A673 (cell line): ENCODE measurements at regions not wholly inside any gene's neighbourhood (a gene's known extent, or its start where the extent isn't known, plus 50 kb on each side); places are given as distances from the start of the nearest gene placed in this dataset.

ENCODE experiments used
- BruUV-seq: library from RNA; stranded (reverse); fragments of 400-500 nt; replicated peaks from 2 replicates; lab custom pipeline; 2021; lab: Mats Ljungman, UMichigan
- CTCF ChIA-PET: fragments of 300-600 bp; sonication (Branson Sonifier 250); formaldehyde crosslinking; loops from one replicate; lab custom pipeline; 2022; ENCODE audit warnings: antibody characterized with exemption; lab: Charles Lee
- POLR2A ChIA-PET: fragments of 300-600 bp; sonication (Branson Sonifier 250); formaldehyde crosslinking; loops from one replicate; lab custom pipeline; 2022; ENCODE audit warnings: antibody characterized with exemption; ENCODE audit not compliant: low non-redundant PET; lab: Charles Lee
- DNase-seq: peaks from one replicate; pipeline ENCODE4 v3.0.0-alpha.2; 2015; ENCODE audit warnings: low spot score
- H3K27ac ChIP-seq: fragments of 200-600 bp; sonication (generic); 2 replicates; pipeline ENCODE4 v1.5.1; 2016; ENCODE audit warnings: mixed run types, low read depth, mild to moderate bottlenecking, mixed read lengths, antibody characterized with exemption, low read length; ENCODE audit not compliant: poor library complexity, severe bottlenecking
- H3K27me3 ChIP-seq: fragments of 200-600 bp; sonication (generic); replicated peaks from 2 replicates; pipeline ENCODE4 v1.6.1; 2017; ENCODE audit warnings: mixed run types, low read depth, mild to moderate bottlenecking, mixed read lengths, antibody characterized with exemption, low read length; ENCODE audit not compliant: insufficient read depth, poor library complexity
- H3K36me3 ChIP-seq: fragments of 200-600 bp; sonication (generic); 2 replicates; pipeline ENCODE4 v1.6.1; 2016; ENCODE audit warnings: mixed run types, mild to moderate bottlenecking, mixed read lengths, antibody characterized with exemption, low read length; ENCODE audit not compliant: insufficient read depth, poor library complexity, severe bottlenecking
- H3K4me1 ChIP-seq: fragments of 200-600 bp; sonication (generic); 2 replicates; pipeline ENCODE4 v1.6.1; 2017; ENCODE audit warnings: mixed run types, mild to moderate bottlenecking, mixed read lengths, antibody characterized with exemption, low read length; ENCODE audit not compliant: insufficient read depth, poor library complexity, severe bottlenecking
- H3K4me3 ChIP-seq: fragments of 200-600 bp; sonication (generic); 2 replicates; pipeline ENCODE4 v1.5.1; 2016; ENCODE audit warnings: low read depth, mixed run types, mild to moderate bottlenecking, mixed read lengths, low read length; ENCODE audit not compliant: poor library complexity, severe bottlenecking
- H3K9me3 ChIP-seq: fragments of 200-600 bp; sonication (generic); 2 replicates; pipeline ENCODE4 v1.6.1; 2016; ENCODE audit warnings: mixed run types, low read depth, mild to moderate bottlenecking, mixed read lengths, antibody characterized with exemption, low read length; ENCODE audit not compliant: poor library complexity, severe bottlenecking
- CTCF ChIP-seq: fragments of 300-800, 200-600 bp; sonication (generic); conservative IDR thresholded peaks from 2 replicates; pipeline ENCODE4 v1.5.1; 2017; ENCODE audit warnings: low read depth, mild to moderate bottlenecking, antibody characterized with exemption, low read length, moderate library complexity, mixed read lengths
- EZH2 ChIP-seq: fragments of 200-600 bp; sonication (generic); IDR thresholded peaks from 2 replicates; pipeline ENCODE4 v1.6.1; 2017; ENCODE audit warnings: borderline replicate concordance, low read depth, mild to moderate bottlenecking, mixed read lengths, antibody characterized with exemption, low read length; ENCODE audit not compliant: poor library complexity, severe bottlenecking
- intact Hi-C: fragments of 100-400 bp; cut with micrococcal nuclease; formaldehyde crosslinking; loops from one replicate; pipeline ENCODE4 v1.10.0; 2022; ENCODE audit not compliant: unreplicated experiment

GRCh38 chr2:16063955-16064633, 123.7 kb downstream of the MYCN start:
- ChIA-PET POLR2A (no interaction called here), CTCF (no interaction called here)
- intact Hi-C loops, result no loop called here
- Histone ChIP-seq H3K27me3 (no peaks in the 10 kb centered on the region), H3K4me1 (no peaks in the 10 kb centered on the region), H3K36me3 (no peaks in the 10 kb centered on the region), H3K9me3 (no peaks in the 10 kb centered on the region), H3K4me3 (no peak overlapping the region), H3K27ac (no peak overlapping the region)
- BruUV-seq, result no TSS peak
- no peak for DNase-seq
- TF ChIP-seq EZH2, result no peak
- TF ChIP-seq CTCF, result no peak

GRCh38 chr2:16063251-16063850, 123.0 kb downstream of the MYCN start:
- CTCF ChIA-PET, result no interaction called here
- intact Hi-C loops, result no loop called here

GRCh38 chr2:16062471-16063250, 122.3 kb downstream of the MYCN start:
- CTCF ChIA-PET, result no interaction called here
- TF ChIP-seq CTCF (no peak), EZH2 (no peak)
- H3K27me3 ChIP-seq, result no peaks in the 10 kb centered on the region
- no peak overlapping the region for H3K4me3 ChIP-seq
- H3K4me1 ChIP-seq, result no peaks in the 10 kb centered on the region
- no TSS peak for BruUV-seq
- no peaks in the 10 kb centered on the region for H3K9me3 ChIP-seq
- POLR2A ChIA-PET, result no interaction called here
- intact Hi-C loops, result no loop called here
- no peak for DNase-seq
- H3K27ac ChIP-seq, result no peak overlapping the region
- H3K36me3 ChIP-seq, result no peaks in the 10 kb centered on the region

More at GRCh38 chr2:16063251-16063850, 123.0 kb downstream of the MYCN start:
- POLR2A ChIA-PET, result no interaction called here
- no peaks in the 10 kb centered on the region for H3K36me3 ChIP-seq
- no TSS peak for BruUV-seq
- H3K4me1 ChIP-seq, result no peaks in the 10 kb centered on the region
- no peaks in the 10 kb centered on the region for H3K27me3 ChIP-seq
- H3K9me3 ChIP-seq, result no peaks in the 10 kb centered on the region
- no peak overlapping the region for H3K27ac ChIP-seq
- no peak for DNase-seq
- no peak for TF ChIP-seq CTCF
- TF ChIP-seq EZH2, result no peak
- no peak overlapping the region for H3K4me3 ChIP-seq
